PC-9 (cell line): ENCODE measurements at regions not wholly inside any gene's neighbourhood (a gene's known extent, or its start where the extent isn't known, plus 50 kb on each side); places are given as distances from the start of the nearest gene placed in this dataset.

Experiments
- EZH2 ChIP-seq: fragments of 200-600 bp; sonication (generic); IDR thresholded peaks from 2 replicates; pipeline ENCODE4 v1.8.0; 2017; ENCODE audit warnings: antibody characterized with exemption, low read depth
- TF ChIP-seq, protein P1 (sequence below): fragments of 200-600 bp; sonication (generic); conservative IDR thresholded peaks from 2 replicates; pipeline ENCODE4 v1.6.1; 2017; ENCODE audit warnings: mixed run types, antibody characterized with exemption, mild to moderate bottlenecking, moderate library complexity

DNA sequence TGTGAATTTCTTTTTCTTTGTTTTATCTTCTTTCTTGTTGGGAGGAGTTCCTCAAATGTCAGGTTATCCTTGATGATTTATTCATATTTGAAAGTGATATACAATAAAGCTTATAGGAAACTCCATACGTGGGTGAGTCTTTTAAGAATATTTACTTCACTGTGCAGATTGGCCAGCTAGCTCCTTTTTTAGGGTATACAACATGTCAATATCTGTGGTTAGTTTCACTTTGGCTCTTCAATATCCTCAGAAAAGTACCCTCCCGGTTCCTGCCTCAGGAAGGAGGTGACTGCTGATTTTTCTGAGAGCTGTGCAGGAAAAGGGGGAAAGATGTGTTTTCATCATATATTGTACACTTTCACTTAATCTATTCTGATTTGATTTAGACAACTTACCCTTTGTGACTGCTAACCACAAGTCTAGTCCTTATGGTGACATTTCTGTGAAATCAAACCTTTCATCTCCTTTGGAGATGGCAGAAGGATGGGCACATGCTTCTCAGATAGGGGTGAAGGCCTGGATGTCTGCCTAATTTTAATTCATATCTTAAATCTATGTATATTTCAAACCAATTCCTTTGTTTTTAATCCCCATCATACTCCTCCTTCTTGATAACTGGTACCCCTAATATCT, 98.2 kb upstream of the NECTIN3 start:
- TF ChIP-seq, protein P1, sequence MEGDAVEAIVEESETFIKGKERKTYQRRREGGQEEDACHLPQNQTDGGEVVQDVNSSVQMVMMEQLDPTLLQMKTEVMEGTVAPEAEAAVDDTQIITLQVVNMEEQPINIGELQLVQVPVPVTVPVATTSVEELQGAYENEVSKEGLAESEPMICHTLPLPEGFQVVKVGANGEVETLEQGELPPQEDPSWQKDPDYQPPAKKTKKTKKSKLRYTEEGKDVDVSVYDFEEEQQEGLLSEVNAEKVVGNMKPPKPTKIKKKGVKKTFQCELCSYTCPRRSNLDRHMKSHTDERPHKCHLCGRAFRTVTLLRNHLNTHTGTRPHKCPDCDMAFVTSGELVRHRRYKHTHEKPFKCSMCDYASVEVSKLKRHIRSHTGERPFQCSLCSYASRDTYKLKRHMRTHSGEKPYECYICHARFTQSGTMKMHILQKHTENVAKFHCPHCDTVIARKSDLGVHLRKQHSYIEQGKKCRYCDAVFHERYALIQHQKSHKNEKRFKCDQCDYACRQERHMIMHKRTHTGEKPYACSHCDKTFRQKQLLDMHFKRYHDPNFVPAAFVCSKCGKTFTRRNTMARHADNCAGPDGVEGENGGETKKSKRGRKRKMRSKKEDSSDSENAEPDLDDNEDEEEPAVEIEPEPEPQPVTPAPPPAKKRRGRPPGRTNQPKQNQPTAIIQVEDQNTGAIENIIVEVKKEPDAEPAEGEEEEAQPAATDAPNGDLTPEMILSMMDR = no peak
- no peak for TF ChIP-seq EZH2
